Fibroblast of lung (primary cell): ENCODE measurements at regions not wholly inside any gene's neighbourhood (a gene's known extent, or its start where the extent isn't known, plus 50 kb on each side); places are given as distances from the start of the nearest gene placed in this dataset.

Experiments used
- DNase-seq, 2 donors: peaks; one replicate each; pipeline versions ENCODE4 v3.0.0 to v3.0.0-alpha.2; 2010; ENCODE audit warnings: low read depth in 2 of 2
- H2AFZ ChIP-seq: 2 replicates; pipeline ENCODE4 v1.5.1; 2012; ENCODE audit warnings: low read length, control low read depth, inconsistent platforms
- H3K27ac ChIP-seq: 2 replicates; pipeline ENCODE4 v1.5.1; 2011; ENCODE audit warnings: low read length, control low read depth; ENCODE audit not compliant: insufficient read depth
- H3K27me3 ChIP-seq: 2 replicates; pipeline ENCODE4 v1.5.1; 2011; ENCODE audit warnings: mild to moderate bottlenecking, low read length; ENCODE audit not compliant: control insufficient read depth, insufficient read depth
- H3K36me3 ChIP-seq: 2 replicates; pipeline ENCODE4 v1.5.1; 2011; ENCODE audit warnings: low read length; ENCODE audit not compliant: control insufficient read depth, insufficient read depth
- H3K4me1 ChIP-seq: 2 replicates; pipeline ENCODE4 v1.5.1; 2011; ENCODE audit warnings: low read length; ENCODE audit not compliant: control insufficient read depth, insufficient read depth; ENCODE audit errors: extremely low read depth
- H3K4me2 ChIP-seq: 2 replicates; pipeline ENCODE4 v1.5.1; 2011; ENCODE audit warnings: low read length, control low read depth; ENCODE audit not compliant: insufficient read depth; ENCODE audit errors: extremely low read depth
- H3K4me3 ChIP-seq, 4 experiments: fragments of 200-600 bp in 1 of 4; sonication (generic) in 1 of 4; replicated peaks in 1 of 4; 2 replicates each; pipeline ENCODE4 v1.5.1; 2011 to 2016; ENCODE audit warnings: low read length in 4 of 4, low read depth in 3 of 4, mild to moderate bottlenecking in 3 of 4, control low read depth in 2 of 4, inconsistent platforms in 1 of 4, mixed read lengths in 1 of 4; ENCODE audit not compliant: insufficient read depth in 1 of 4; ENCODE audit errors: control extremely low read depth in 1 of 4
- H3K79me2 ChIP-seq: 2 replicates; pipeline ENCODE4 v1.5.1; 2012; ENCODE audit warnings: mild to moderate bottlenecking, low read length, inconsistent platforms; ENCODE audit not compliant: control insufficient read depth, insufficient read depth
- H3K9ac ChIP-seq: 2 replicates; pipeline ENCODE4 v1.5.1; 2011; ENCODE audit warnings: mild to moderate bottlenecking, low read length, control low read depth; ENCODE audit not compliant: insufficient read depth
- H3K9me3 ChIP-seq: 2 replicates; pipeline ENCODE4 v1.5.1; 2012; ENCODE audit warnings: low read depth, low read length; ENCODE audit not compliant: control insufficient read depth, insufficient read depth
- H4K20me1 ChIP-seq: 2 replicates; pipeline ENCODE4 v1.5.1; 2011; ENCODE audit warnings: low read length; ENCODE audit not compliant: control insufficient read depth, insufficient read depth; ENCODE audit errors: extremely low read depth
- CTCF ChIP-seq, 2 donors: IDR thresholded peaks in 1 of 2; conservative IDR thresholded peaks in 1 of 2; 1 replicate in 1 of 2; 2 replicates in 1 of 2; pipeline ENCODE4 v1.5.1; 2011 to 2012; ENCODE audit warnings: low read length in 2 of 2, control low read depth in 1 of 2, inconsistent platforms in 1 of 2, low read depth in 1 of 2, mild to moderate bottlenecking in 1 of 2
- EZH2 ChIP-seq: IDR thresholded peaks from 2 replicates; pipeline ENCODE4 v1.5.1; 2012; ENCODE audit warnings: low read length, control low read depth, mild to moderate bottlenecking; ENCODE audit errors: missing control alignments

DNA sequence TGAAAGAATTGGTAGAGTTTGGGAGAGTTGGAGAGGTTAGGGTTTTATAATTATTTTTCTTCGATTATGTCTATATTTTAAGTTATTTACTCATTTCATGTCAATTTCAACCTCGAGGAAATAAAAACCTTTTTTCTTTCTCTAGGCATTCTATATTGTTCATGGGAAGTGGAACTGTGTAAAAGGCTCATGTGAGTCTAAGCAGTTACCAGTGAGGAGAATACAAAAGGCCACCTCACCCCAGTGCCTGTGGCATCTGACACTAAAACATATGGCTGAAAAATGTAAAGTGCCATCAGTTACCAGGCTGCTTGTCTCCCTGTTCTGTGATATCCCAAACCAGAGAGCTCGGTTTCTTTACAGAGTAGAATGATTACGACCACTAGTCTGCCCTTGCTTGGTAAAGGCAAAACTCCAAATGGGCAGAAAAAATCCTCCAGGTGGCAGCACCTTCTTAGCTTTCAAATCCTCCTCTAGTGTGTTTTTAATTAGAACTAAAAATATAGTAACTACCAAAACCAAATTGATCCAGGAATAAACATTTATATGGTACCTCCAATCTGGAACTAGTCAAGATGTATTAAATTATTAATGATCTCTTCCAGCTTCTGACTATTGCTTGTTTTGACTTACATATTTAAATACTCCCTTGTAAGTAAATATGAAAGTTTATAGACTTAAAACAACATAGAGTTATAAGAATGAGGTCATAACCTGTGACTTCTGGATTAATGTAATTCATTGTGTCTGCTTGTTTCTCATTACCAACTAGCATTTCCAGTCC lies 122.6 kb upstream of the MCHR2 start:
- H3K9me3 ChIP-seq, result no peaks in the 10 kb centered on the region
- H3K4me3 ChIP-seq, result no peak overlapping the region
- H3K27me3 ChIP-seq, result peaks cover 2% of the 10 kb centered on the region
- H3K36me3 ChIP-seq, result no peaks in the 10 kb centered on the region
- peak; percentile 78 to 82 for TF ChIP-seq CTCF (conservative IDR thresholded peaks at IDR 0.05 in 1 of 2, IDR thresholded peaks at IDR 0.05 in 1 of 2; ENCODE audit: low read depth in 1 of 2, low read length in 2 of 2)
- TF ChIP-seq EZH2, result no peak
- H3K27ac ChIP-seq, result no peak overlapping the region
- no peak overlapping the region for H3K9ac ChIP-seq
- H2AFZ ChIP-seq, result no peak overlapping the region
- no peak overlapping the region for H3K4me2 ChIP-seq
- peak; percentile 66 to 82 for DNase-seq
- no peaks in the 10 kb centered on the region for H4K20me1 ChIP-seq
- H3K4me1 ChIP-seq, result no peaks in the 10 kb centered on the region
- H3K79me2 ChIP-seq, result no peaks in the 10 kb centered on the region

DNA sequence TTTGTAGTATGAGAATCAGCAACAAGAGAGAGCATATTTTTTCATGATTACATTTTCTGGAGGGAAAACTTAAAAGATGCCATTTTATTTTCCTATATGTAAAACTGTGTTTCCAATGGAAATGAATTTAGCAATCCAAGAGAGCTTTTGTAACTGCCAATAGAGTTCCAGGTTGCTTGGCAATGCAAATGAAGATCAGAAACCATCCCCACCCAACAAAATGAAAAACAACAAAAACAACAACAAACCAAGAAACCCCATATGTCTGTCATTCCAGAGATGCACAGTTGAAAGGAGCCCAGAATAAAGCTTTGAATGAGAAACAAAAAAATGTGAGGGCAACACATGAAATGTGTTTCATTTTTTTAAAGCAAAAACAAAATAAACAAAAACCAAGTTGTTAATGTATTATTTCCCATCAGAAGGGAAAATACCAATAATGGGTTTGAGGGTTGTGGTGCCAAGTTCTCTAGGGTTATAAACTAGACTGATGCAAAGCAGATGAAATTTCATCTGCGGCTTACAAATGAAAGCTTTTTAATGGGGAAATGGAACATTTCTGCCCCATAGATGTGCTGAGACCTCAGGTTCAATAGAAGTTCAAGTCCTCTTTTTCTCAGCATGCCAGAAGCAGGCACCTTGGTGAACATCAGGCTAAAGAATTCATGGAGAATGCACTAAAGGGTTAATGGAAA lies 121.5 kb upstream of the MCHR2 start:
- no peak for TF ChIP-seq EZH2
- no peak for TF ChIP-seq CTCF (conservative IDR thresholded peaks at IDR 0.05 in 1 of 2, IDR thresholded peaks at IDR 0.05 in 1 of 2; ENCODE audit: low read depth in 1 of 2, low read length in 2 of 2)
- H3K9me3 ChIP-seq, result no peaks in the 10 kb centered on the region
- no peak for DNase-seq
- no peak overlapping the region for H3K4me2 ChIP-seq
- no peaks in the 10 kb centered on the region for H4K20me1 ChIP-seq
- H3K9ac ChIP-seq, result no peak overlapping the region
- peaks cover 6% of the 10 kb centered on the region for H3K27me3 ChIP-seq
- no peak overlapping the region for H3K4me3 ChIP-seq
- H3K27ac ChIP-seq, result no peak overlapping the region
- no peaks in the 10 kb centered on the region for H3K79me2 ChIP-seq
- H2AFZ ChIP-seq, result no peak overlapping the region
- no peaks in the 10 kb centered on the region for H3K4me1 ChIP-seq
- H3K36me3 ChIP-seq, result no peaks in the 10 kb centered on the region

GRCh38 chr6:100112855-100113508 lies 119.0 kb upstream of the MCHR2 start:
- Histone ChIP-seq H3K79me2 (no peaks in the 10 kb centered on the region), H3K9ac (no peak overlapping the region), H3K9me3 (no peaks in the 10 kb centered on the region), H3K4me2 (no peak overlapping the region), H3K36me3 (no peaks in the 10 kb centered on the region), H3K27ac (no peak overlapping the region), H3K4me3 (no peak overlapping the region), H3K4me1 (no peaks in the 10 kb centered on the region), H2AFZ (no peak overlapping the region), H3K27me3 (peaks cover 9% of the 10 kb centered on the region), H4K20me1 (no peaks in the 10 kb centered on the region)
- no peak for TF ChIP-seq EZH2
- no peak for TF ChIP-seq CTCF (conservative IDR thresholded peaks at IDR 0.05 in 1 of 2, IDR thresholded peaks at IDR 0.05 in 1 of 2; ENCODE audit: low read depth in 1 of 2, low read length in 2 of 2)
- no peak for DNase-seq
